HG03457 (cell line): ENCODE measurements at regions not wholly inside any gene's neighbourhood (a gene's known extent, or its start where the extent isn't known, plus 50 kb on each side); places are given as distances from the start of the nearest gene placed in this dataset.
"Not testable (repeated sequence)": the region's sequence is repeated elsewhere in the genome, so short reads cannot be mapped to it uniquely, and the experiment has no call there.

Experiments used
- ATAC-seq: cut with Tn5 transposase; IDR thresholded peaks from one replicate; pipeline ENCODE4 v1.9.1; 2021; ENCODE audit warnings: moderate number of reproducible peaks; ENCODE audit not compliant: unreplicated experiment

- ATAC-seq = no peak
Measured at GRCh38 chr4:165810726-165811125, 62.3 kb upstream of the TLL1 start.

- no peak for ATAC-seq
Measured at GRCh38 chr4:165813606-165814005, 59.4 kb upstream of the TLL1 start.

GRCh38 chr4:165814256-165815020 lies 58.6 kb upstream of the TLL1 start:
- ATAC-seq = no peak

GRCh38 chr4:165819126-165819525 lies 53.9 kb upstream of the TLL1 start:
- ATAC-seq = not testable (repeated sequence)
